Breast epithelium (tissue), 3 donors: ENCODE measurements at regions not wholly inside any gene's neighbourhood (a gene's known extent, or its start where the extent isn't known, plus 50 kb on each side); places are given as distances from the start of the nearest gene placed in this dataset.

Experiments used
- CTCF ChIP-seq, 3 donors: fragments of 450-650 bp; IDR thresholded peaks; one replicate each; pipeline ENCODE4 v1.5.1; 2016 to 2017; ENCODE audit warnings: antibody characterized with exemption in 3 of 3, mild to moderate bottlenecking in 3 of 3, moderate library complexity in 3 of 3
- POLR2AphosphoS5 ChIP-seq, 3 donors: sonication (generic); formaldehyde crosslinking; IDR thresholded peaks; one replicate each; pipeline ENCODE4 v1.6.1; 2017; ENCODE audit warnings: antibody characterized with exemption in 3 of 3

DNA sequence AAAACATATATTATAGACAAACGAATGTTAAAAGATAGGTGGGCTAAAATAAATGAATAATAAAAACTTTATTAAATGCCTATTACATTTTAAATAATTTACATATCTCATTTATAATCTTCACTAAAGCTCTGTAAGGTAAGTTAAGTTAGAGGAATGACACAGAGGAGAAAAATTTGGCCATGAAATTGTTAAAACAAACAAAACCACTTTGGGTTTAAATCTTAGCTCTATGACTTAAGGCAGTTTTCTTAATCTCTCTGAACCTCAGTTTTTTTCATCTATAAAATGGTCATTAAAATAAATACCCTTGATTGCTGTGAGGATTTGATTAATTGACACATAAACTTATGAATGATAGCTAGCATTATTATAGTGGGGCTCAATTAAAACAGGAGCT is 404.8 kb upstream of the ATP11B start:
- TF ChIP-seq CTCF (IDR thresholded peaks at IDR 0.05) (no peak), POLR2AphosphoS5 (IDR thresholded peaks at IDR 0.05) (no peak)
